Transverse colon (tissue), 4 donors: ENCODE measurements at regions not wholly inside any gene's neighbourhood (a gene's known extent, or its start where the extent isn't known, plus 50 kb on each side); places are given as distances from the start of the nearest gene placed in this dataset.

Source experiments
- CTCF ChIP-seq, 5 experiments: fragments of 200-600 bp in 3 of 5; fragments of 450-650 bp in 2 of 5; sonication (generic) in 3 of 5; IDR thresholded peaks; 1 replicate in 2 of 5; 2 replicates in 3 of 5; pipeline ENCODE4 v1.5.1; 2016 to 2017; ENCODE audit warnings: antibody characterized with exemption in 5 of 5, inconsistent platforms in 3 of 5, mild to moderate bottlenecking in 2 of 5, moderate library complexity in 1 of 5
- EP300 ChIP-seq: sonication (generic); formaldehyde crosslinking; IDR thresholded peaks from one replicate; pipeline ENCODE4 v1.6.1; 2017; ENCODE audit warnings: antibody characterized with exemption, low read depth
- POLR2A ChIP-seq: fragments of 450-650 bp; IDR thresholded peaks from one replicate; pipeline ENCODE4 v1.6.1; 2016; ENCODE audit warnings: antibody characterized with exemption, mild to moderate bottlenecking, moderate library complexity
- POLR2AphosphoS5 ChIP-seq, 3 donors: sonication (generic); formaldehyde crosslinking; IDR thresholded peaks; one replicate each; pipeline ENCODE4 v1.6.1; 2016; ENCODE audit warnings: antibody characterized with exemption in 3 of 3

- TF ChIP-seq CTCF (IDR thresholded peaks at IDR 0.05): no peak
- no peak for TF ChIP-seq POLR2A
- TF ChIP-seq POLR2AphosphoS5 (IDR thresholded peaks at IDR 0.05): no peak
- TF ChIP-seq EP300: no peak
Observed at GRCh38 chr16:54817432-54817831, 113.2 kb upstream of the IRX5 start.
